Activated B cell treated with CpG ODN at 0.5 μM for 24 hours (primary cell): ENCODE measurements at regions not wholly inside any gene's neighbourhood (a gene's known extent, or its start where the extent isn't known, plus 50 kb on each side); places are given as distances from the start of the nearest gene placed in this dataset.
"Not testable (repeated sequence)": the region's sequence is repeated elsewhere in the genome, so short reads cannot be mapped to it uniquely, and the experiment has no call there.

Experiments used
- ATAC-seq: fragments of 200-7000 bp; cut with Tn5 transposase; one replicate; pipeline ENCODE4 v1.10.0; 2021; ENCODE audit warnings: low read depth, mild to moderate bottlenecking, moderate library complexity
- CTCF ChIA-PET: fragments of 350-600 bp; sonication (Branson Sonifier 250); formaldehyde crosslinking; loops from one replicate; lab custom pipeline; 2021; ENCODE audit warnings: antibody characterized with exemption; lab: Charles Lee
- POLR2A ChIA-PET: fragments of 350-600 bp; sonication (Branson Sonifier 250); formaldehyde crosslinking; loops from one replicate; lab custom pipeline; 2021; ENCODE audit warnings: antibody characterized with exemption; lab: Charles Lee
- DNase-seq: peaks from one replicate; pipeline ENCODE4 v3.0.0; 2022
- H3K27ac Mint-ChIP-seq: one replicate; pipeline ENCODE4 v1.8.0; 2020; ENCODE audit warnings: mixed read lengths
- H3K27me3 Mint-ChIP-seq: one replicate; pipeline ENCODE4 v1.8.0; 2021; ENCODE audit warnings: mixed read lengths
- H3K36me3 Mint-ChIP-seq: one replicate; pipeline ENCODE4 v1.8.0; 2021; ENCODE audit warnings: low read depth, mixed read lengths
- H3K4me1 Mint-ChIP-seq: one replicate; pipeline ENCODE4 v1.8.0; 2021; ENCODE audit warnings: mixed read lengths
- H3K4me3 Mint-ChIP-seq: one replicate; pipeline ENCODE4 v1.8.0; 2020; ENCODE audit warnings: mild to moderate bottlenecking, mixed read lengths
- H3K9me3 Mint-ChIP-seq: one replicate; pipeline ENCODE4 v1.8.0; 2020; ENCODE audit warnings: mixed read lengths
- intact Hi-C: fragments of 100-400 bp; cut with micrococcal nuclease; formaldehyde crosslinking; loops from one replicate; pipeline ENCODE4 v1.15.1; 2024

DNA sequence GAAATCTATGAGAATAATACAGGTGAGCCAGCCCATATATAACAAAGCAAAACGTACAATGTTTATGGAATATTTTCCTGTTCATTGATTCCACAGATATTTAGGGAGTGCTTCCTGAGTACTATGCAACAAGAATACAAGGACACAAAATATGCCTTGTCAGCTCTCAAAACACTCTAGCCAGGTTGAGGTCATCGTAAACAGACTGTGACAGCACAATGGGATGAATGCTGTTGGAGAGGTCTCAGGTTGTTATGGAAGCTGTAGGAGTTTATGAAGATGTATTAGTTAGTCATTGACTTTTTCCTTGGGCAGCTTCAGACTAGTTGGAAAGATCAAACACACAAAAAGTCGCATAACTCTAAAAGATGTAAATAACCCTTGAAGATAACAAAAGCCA, 98.1 kb upstream of the SEC22B start:
- CTCF ChIA-PET, POLR2A ChIA-PET, intact Hi-C loops, H3K36me3 Mint-ChIP-seq, H3K27me3 Mint-ChIP-seq, ATAC-seq, DNase-seq, H3K4me3 Mint-ChIP-seq, H3K27ac Mint-ChIP-seq, H3K4me1 Mint-ChIP-seq, H3K9me3 Mint-ChIP-seq: not testable (repeated sequence)

- POLR2A ChIA-PET, H3K27me3 Mint-ChIP-seq, H3K36me3 Mint-ChIP-seq, H3K4me3 Mint-ChIP-seq, H3K4me1 Mint-ChIP-seq, DNase-seq, H3K9me3 Mint-ChIP-seq, intact Hi-C loops, H3K27ac Mint-ChIP-seq, CTCF ChIA-PET: not testable (repeated sequence)
- ATAC-seq: peak; percentile 21
Observed at GRCh38 chr1:120273363-120273762, 97.0 kb upstream of the SEC22B start.

GRCh38 chr1:120272242-120272641, 95.9 kb upstream of the SEC22B start:
- intact Hi-C loops, H3K27ac Mint-ChIP-seq, H3K4me3 Mint-ChIP-seq, DNase-seq, H3K36me3 Mint-ChIP-seq, ATAC-seq, H3K9me3 Mint-ChIP-seq, CTCF ChIA-PET, H3K4me1 Mint-ChIP-seq, H3K27me3 Mint-ChIP-seq, POLR2A ChIA-PET: not testable (repeated sequence)

DNA sequence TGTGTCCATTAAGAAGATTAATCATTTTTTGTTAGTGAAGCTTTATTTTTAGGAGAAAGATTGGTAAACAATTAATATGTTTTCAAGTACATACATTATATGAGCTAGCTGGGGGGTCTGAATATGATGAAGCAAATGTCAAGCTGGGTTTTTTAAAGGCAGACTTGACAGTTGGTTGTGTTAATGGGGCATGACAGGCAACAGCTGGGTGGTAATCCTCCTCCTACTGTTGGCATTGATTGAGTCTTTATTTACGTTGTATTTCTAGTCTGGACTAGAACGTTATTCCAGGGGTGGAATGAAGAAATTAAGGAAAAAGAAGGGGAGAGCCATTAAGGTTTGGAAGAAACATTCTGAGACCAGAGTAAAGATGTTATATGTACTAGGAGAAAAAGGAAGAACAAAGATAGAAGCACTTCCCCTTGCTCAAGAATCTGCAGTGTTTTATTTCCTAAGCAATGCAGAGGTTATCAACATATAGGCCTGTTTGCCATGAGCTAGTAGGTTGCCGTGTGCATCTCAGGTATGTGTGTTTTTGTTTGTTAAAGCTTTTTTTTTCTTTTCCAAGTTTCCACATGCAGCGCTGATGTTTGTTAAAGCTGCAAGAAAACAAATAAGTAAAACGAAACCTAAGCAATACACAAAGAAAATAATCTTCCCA, 95.4 kb upstream of the SEC22B start:
- H3K36me3 Mint-ChIP-seq, intact Hi-C loops, ATAC-seq, DNase-seq, H3K27me3 Mint-ChIP-seq, H3K27ac Mint-ChIP-seq, H3K4me1 Mint-ChIP-seq, POLR2A ChIA-PET, CTCF ChIA-PET, H3K4me3 Mint-ChIP-seq, H3K9me3 Mint-ChIP-seq: not testable (repeated sequence)

DNA sequence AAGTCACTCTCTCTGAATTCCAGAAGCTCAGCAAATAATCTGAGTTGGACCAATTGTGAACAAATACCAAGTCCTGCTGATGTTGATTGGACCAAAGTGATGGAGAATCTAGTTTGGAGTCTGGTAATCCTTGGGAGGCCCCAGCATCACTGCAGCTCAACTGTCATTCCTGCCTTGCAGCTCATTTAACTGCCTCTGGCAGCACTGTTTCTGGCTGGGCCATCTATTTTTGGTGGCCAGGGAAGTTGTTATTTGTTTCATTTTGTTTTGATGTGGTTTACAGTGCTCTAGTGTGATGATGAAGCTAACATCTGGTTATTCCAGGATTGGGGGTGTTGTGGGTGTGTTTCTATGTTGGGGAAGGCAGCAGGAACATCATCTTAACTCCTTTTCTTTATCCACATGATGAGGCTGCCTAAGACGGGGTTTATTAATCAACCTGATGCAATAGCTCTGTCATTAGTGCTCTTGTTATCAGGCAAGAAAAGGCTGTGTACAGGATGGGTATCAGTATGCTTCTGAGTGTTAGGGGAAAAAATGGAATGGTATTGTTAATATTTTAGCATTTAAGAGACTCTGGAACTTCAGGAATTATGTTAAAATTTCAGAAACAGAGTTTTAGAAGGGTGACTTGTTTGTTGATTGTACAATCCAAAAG, 91.7 kb upstream of the SEC22B start:
- ATAC-seq, H3K36me3 Mint-ChIP-seq: not testable (repeated sequence)

GRCh38 chr1:120264564-120264963, 88.2 kb upstream of the SEC22B start:
- POLR2A ChIA-PET, CTCF ChIA-PET, H3K9me3 Mint-ChIP-seq, H3K27me3 Mint-ChIP-seq, ATAC-seq, H3K27ac Mint-ChIP-seq, DNase-seq, H3K36me3 Mint-ChIP-seq, intact Hi-C loops, H3K4me3 Mint-ChIP-seq, H3K4me1 Mint-ChIP-seq: not testable (repeated sequence)

More for the DNA sequence above, 91.7 kb upstream of the SEC22B start:
- H3K4me1 Mint-ChIP-seq, H3K27me3 Mint-ChIP-seq, DNase-seq, H3K27ac Mint-ChIP-seq, H3K4me3 Mint-ChIP-seq, H3K9me3 Mint-ChIP-seq, POLR2A ChIA-PET, CTCF ChIA-PET, intact Hi-C loops: not testable (repeated sequence)

DNA sequence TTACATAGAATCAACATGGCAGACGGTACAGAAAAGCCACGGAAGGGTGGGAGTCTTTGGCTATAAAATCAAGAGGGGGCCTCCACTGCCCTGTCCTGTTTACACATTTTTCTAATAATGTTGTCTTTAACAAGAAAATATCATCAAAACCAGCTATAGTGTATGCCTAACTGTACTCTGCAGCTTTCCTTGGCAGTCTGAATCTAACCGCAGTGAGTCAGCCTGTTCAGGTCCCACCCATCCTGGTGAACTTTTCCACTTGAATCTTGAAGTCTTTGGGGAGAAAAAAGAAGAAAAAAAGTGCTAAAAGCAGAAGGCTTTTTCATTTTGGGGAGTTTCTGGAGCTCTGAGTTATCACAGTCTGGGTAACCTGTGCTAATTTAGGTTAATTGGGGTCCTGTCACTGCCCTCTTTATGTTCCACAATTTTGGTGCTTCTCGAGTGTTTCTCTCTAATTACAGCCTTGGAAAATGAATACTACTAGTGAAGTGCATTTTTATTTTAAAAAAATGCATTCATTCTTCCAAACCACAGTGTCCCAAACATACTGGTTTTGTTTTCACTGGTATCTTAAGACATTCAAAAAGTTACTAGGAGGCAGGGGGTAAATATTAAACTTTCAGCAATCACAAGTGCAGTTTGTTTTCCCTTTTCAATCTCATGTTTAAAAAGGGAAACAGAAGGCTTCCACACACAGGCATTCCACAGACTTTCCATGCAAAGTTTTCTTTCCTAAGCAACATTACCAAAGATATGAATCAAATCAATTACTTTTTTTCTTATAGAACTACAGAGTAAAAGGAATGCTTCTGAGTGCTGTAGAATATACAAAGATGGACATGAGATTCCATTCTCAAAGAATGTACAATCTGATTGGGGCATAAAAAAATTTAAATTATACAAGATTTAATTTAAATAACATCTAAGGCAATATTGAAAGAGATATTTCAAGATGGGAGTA, 86.8 kb upstream of the SEC22B start:
- ATAC-seq, H3K36me3 Mint-ChIP-seq, H3K27ac Mint-ChIP-seq, DNase-seq, CTCF ChIA-PET, H3K9me3 Mint-ChIP-seq, POLR2A ChIA-PET, H3K4me3 Mint-ChIP-seq, intact Hi-C loops, H3K4me1 Mint-ChIP-seq, H3K27me3 Mint-ChIP-seq: not testable (repeated sequence)

- POLR2A ChIA-PET, H3K9me3 Mint-ChIP-seq, CTCF ChIA-PET, H3K4me3 Mint-ChIP-seq, DNase-seq, H3K4me1 Mint-ChIP-seq, H3K27ac Mint-ChIP-seq, intact Hi-C loops, H3K27me3 Mint-ChIP-seq, H3K36me3 Mint-ChIP-seq: not testable (repeated sequence)
- peak; percentile 40 for ATAC-seq
Observed at GRCh38 chr1:120257778-120258105, 81.4 kb upstream of the SEC22B start.

DNA sequence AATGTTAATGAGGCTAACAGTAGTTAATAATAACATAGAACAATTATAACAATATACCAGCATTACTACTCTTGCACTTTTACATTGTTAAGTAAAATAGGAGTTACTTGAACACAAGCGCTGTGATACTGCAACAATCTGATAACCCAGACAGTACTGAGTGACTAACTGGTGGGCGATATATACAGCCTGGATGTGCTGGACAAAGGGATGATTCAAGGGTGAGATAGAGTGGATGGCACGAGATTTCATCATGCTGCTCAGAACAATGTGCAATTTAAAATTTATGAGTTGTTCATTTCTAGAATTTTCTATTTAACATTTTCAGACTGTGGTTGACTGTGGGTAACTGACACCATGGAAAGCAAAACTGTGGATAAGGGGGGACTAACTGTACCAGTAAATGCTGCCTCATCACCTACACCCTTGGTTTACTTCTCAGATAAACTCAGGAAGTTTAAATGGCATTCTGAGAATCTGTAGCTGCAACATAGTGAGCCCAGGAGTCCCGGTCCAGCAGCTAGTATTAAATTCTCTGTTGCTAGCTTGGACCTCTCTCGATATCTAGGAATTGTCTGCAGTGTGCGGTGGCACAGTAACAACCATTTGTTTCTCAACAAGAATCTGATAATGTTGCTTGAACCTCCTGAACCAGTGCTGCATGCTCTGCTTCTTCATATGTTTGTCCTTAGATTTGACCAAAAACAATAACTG, 80.9 kb upstream of the SEC22B start:
- H3K27ac Mint-ChIP-seq, H3K27me3 Mint-ChIP-seq, DNase-seq, H3K4me3 Mint-ChIP-seq, intact Hi-C loops, H3K9me3 Mint-ChIP-seq, ATAC-seq, CTCF ChIA-PET, H3K4me1 Mint-ChIP-seq, H3K36me3 Mint-ChIP-seq, POLR2A ChIA-PET: not testable (repeated sequence)

DNA sequence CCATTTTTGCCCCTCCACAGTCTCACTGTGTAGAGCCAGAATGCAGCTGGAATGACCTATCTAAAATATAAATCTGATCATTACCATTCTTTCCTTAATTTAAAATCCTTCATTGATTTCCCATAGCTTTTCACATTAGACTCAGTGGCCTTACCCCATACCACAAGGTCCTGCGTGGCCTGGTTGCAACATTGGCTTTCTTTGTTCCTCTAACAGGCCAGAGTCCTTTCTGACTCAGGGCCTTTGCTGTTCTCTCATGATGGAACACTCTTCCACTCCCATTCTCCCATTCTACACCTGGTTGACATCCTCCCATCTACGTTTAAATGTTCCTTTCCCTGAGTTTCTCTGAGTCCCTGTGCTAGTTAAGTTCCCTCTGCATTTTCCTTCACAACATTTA, 74.4 kb upstream of the SEC22B start:
- H3K9me3 Mint-ChIP-seq, DNase-seq, H3K27me3 Mint-ChIP-seq, H3K4me3 Mint-ChIP-seq, POLR2A ChIA-PET, ATAC-seq, H3K36me3 Mint-ChIP-seq, CTCF ChIA-PET, intact Hi-C loops, H3K4me1 Mint-ChIP-seq, H3K27ac Mint-ChIP-seq: not testable (repeated sequence)

DNA sequence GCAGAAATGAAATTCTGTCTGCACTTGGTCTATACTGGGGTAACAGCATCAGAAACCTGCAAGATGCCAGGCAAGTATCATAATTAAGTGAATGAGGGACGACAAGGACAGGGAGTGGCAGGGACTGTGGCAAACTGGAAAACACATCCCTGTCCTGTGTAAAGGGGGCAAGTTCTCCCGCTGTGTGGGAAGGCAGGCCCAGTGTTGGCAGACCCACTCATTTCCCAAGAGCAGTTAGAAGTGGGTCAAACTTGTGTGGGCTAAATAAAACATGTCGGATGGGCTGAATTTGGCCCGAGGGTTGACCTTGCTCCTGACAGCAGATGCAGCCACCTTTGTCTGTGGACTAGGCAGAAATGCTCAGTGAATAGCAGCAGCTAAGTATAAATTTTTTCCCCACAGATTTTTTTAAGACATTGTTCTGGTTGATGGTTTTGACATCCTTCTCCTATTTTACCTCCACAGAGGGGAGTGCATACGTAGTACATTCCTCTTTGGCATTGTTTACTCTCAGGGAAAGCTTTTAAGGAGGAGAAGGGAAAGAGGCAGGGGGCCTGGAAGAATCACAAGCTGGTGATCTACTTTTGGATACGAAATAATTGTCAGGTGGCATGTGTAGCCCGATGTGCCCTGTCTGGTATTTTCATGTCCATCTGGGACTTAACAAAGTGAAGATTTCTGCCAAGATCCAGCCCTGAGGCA, 72.6 kb upstream of the SEC22B start:
- H3K27ac Mint-ChIP-seq, CTCF ChIA-PET, ATAC-seq, H3K27me3 Mint-ChIP-seq, DNase-seq, H3K4me1 Mint-ChIP-seq, intact Hi-C loops, H3K36me3 Mint-ChIP-seq, H3K9me3 Mint-ChIP-seq, POLR2A ChIA-PET, H3K4me3 Mint-ChIP-seq: not testable (repeated sequence)
